Activated CD8-positive, alpha-beta T cell treated with anti-CD3 and anti-CD28 coated beads for 36 hours (primary cell): ENCODE measurements at regions not wholly inside any gene's neighbourhood (a gene's known extent, or its start where the extent isn't known, plus 50 kb on each side); places are given as distances from the start of the nearest gene placed in this dataset.

Experiments used
- ATAC-seq: fragments of 200-7000 bp; cut with Tn5 transposase; one replicate; pipeline ENCODE4 v1.10.0; 2021; ENCODE audit warnings: mild to moderate bottlenecking, moderate library complexity
- CTCF ChIA-PET: fragments of 350-600 bp; sonication (Branson Sonifier 250); formaldehyde crosslinking; loops from one replicate; lab custom pipeline; 2021; ENCODE audit warnings: antibody characterized with exemption; lab: Charles Lee
- POLR2A ChIA-PET: fragments of 350-600 bp; sonication (Branson Sonifier 250); formaldehyde crosslinking; loops from one replicate; lab custom pipeline; 2021; ENCODE audit warnings: antibody characterized with exemption; lab: Charles Lee
- DNase-seq: peaks from one replicate; pipeline ENCODE4 v3.0.0-alpha.2; 2020
- H3K27ac Mint-ChIP-seq: one replicate; pipeline ENCODE4 v1.8.0; 2021; ENCODE audit warnings: mild to moderate bottlenecking, mixed read lengths
- H3K27me3 Mint-ChIP-seq: one replicate; pipeline ENCODE4 v1.8.0; 2021; ENCODE audit warnings: mixed read lengths
- H3K36me3 Mint-ChIP-seq: one replicate; pipeline ENCODE4 v1.8.0; 2021; ENCODE audit warnings: low read depth, mixed read lengths
- H3K4me1 Mint-ChIP-seq: one replicate; pipeline ENCODE4 v1.8.0; 2021; ENCODE audit warnings: low read depth, mixed read lengths
- H3K4me3 Mint-ChIP-seq: one replicate; pipeline ENCODE4 v1.8.0; 2021; ENCODE audit warnings: mild to moderate bottlenecking, moderate library complexity, mixed read lengths
- H3K9me3 Mint-ChIP-seq: one replicate; pipeline ENCODE4 v1.8.0; 2021; ENCODE audit warnings: mixed read lengths
- CTCF ChIP-seq: fragments of 200-600 bp; IDR thresholded peaks from one replicate; pipeline ENCODE4 v1.8.0; 2022; ENCODE audit warnings: antibody characterized with exemption, mild to moderate bottlenecking
- intact Hi-C: fragments of 100-400 bp; cut with micrococcal nuclease; formaldehyde crosslinking; loops from one replicate; pipeline ENCODE4 v1.10.0; 2022

- Mint-ChIP-seq H3K4me1 (peaks cover 33% of the 10 kb centered on the region), H3K4me3 (no peak overlapping the region), H3K27ac (no peak overlapping the region), H3K27me3 (peaks cover 4% of the 10 kb centered on the region), H3K36me3 (no peaks in the 10 kb centered on the region), H3K9me3 (no peaks in the 10 kb centered on the region)
- ATAC-seq (no peak), DNase-seq (no peak)
- ChIA-PET CTCF (interaction anchor here (0.9 to 1.9 kb wide), 3 partner anchors 25 to 44 kb away, joined by 4 to 8 read pairs (median 4); no protein-coding TSS in a partner anchor), POLR2A (interaction anchor here (1.1 kb wide), 1 partner anchor 635 kb away, joined by 3 read pairs; no protein-coding TSS in a partner anchor)
- no peak for TF ChIP-seq CTCF
- intact Hi-C loops = no loop called here
Measured at GRCh38 chr2:204116159-204116792, 179.7 kb downstream of the ICOS start.

- POLR2A ChIA-PET = no interaction called here
Measured at GRCh38 chr2:204122425-204122824, 185.9 kb downstream of the ICOS start.

GRCh38 chr2:204124140-204124750 lies 187.7 kb downstream of the ICOS start:
- Mint-ChIP-seq H3K4me1 (peaks cover 4% of the 10 kb centered on the region), H3K36me3 (no peaks in the 10 kb centered on the region), H3K9me3 (no peaks in the 10 kb centered on the region), H3K27me3 (peaks cover 8% of the 10 kb centered on the region), H3K4me3 (no peak overlapping the region), H3K27ac (no peak overlapping the region)
- intact Hi-C loops = no loop called here
- ChIA-PET POLR2A (interaction anchor here (1.0 kb wide), 1 partner anchor 35 kb away, joined by 3 read pairs; no protein-coding TSS in a partner anchor), CTCF (no interaction called here)
- DNase-seq (no peak), ATAC-seq (no peak)
- TF ChIP-seq CTCF = no peak

More at GRCh38 chr2:204122425-204122824, 185.9 kb downstream of the ICOS start:
- intact Hi-C loops = no loop called here
- CTCF ChIA-PET = no interaction called here
- H3K27me3 Mint-ChIP-seq = peaks cover 8% of the 10 kb centered on the region
- TF ChIP-seq CTCF = no peak
- H3K9me3 Mint-ChIP-seq = no peaks in the 10 kb centered on the region
- no peak for DNase-seq
- peaks cover 4% of the 10 kb centered on the region for H3K4me1 Mint-ChIP-seq
- H3K27ac Mint-ChIP-seq = no peak overlapping the region
- no peaks in the 10 kb centered on the region for H3K36me3 Mint-ChIP-seq
- no peak for ATAC-seq
- H3K4me3 Mint-ChIP-seq = no peak overlapping the region

GRCh38 chr2:204126705-204127104 lies 190.1 kb downstream of the ICOS start:
- Mint-ChIP-seq H3K9me3 (no peaks in the 10 kb centered on the region), H3K4me3 (no peak overlapping the region), H3K27ac (no peak overlapping the region), H3K27me3 (peaks cover 10% of the 10 kb centered on the region), H3K4me1 (no peaks in the 10 kb centered on the region), H3K36me3 (no peaks in the 10 kb centered on the region)
- no peak for TF ChIP-seq CTCF
- DNase-seq (no peak), ATAC-seq (no peak)
- ChIA-PET CTCF (no interaction called here), POLR2A (no interaction called here)
- intact Hi-C loops = no loop called here

- Mint-ChIP-seq H3K27me3 (peaks cover 7% of the 10 kb centered on the region), H3K4me3 (no peak overlapping the region), H3K4me1 (no peaks in the 10 kb centered on the region), H3K27ac (no peak overlapping the region), H3K36me3 (no peaks in the 10 kb centered on the region), H3K9me3 (no peaks in the 10 kb centered on the region)
- CTCF ChIA-PET = no interaction called here
- POLR2A ChIA-PET = no interaction called here
- DNase-seq (no peak), ATAC-seq (no peak)
- TF ChIP-seq CTCF = no peak
- intact Hi-C loops = no loop called here
Measured at GRCh38 chr2:204127238-204127637, 190.7 kb downstream of the ICOS start.
